ENCODE measurements at regions not wholly inside any gene's neighbourhood (a gene's known extent, or its start where the extent isn't known, plus 50 kb on each side); places are given as distances from the start of the nearest gene placed in this dataset.
A peak's percentile ranks its signal among the peaks of the same experiment; 100 is the strongest.

DNA sequence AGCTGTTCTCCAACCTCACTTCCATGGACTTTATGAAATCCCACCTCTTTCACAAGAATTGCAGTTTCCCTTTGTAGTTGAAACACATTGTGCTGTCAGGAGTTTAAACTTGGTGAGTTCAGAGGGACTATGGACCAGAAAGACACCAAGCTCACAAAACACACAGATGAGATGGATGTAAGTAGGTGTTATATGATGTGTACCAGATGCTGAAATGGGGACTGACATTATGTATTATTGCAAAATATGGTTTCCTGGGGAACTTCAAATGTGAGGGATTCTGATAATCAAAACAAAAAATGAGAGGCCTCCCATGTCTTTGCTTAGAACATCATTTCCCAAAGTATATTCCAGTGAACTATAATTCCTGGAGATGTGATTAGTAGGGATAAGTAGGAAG, 401.1 kb upstream of the ARID1B start:
- no peak for DNase-seq (ENCODE audit: low read depth)

DNA sequence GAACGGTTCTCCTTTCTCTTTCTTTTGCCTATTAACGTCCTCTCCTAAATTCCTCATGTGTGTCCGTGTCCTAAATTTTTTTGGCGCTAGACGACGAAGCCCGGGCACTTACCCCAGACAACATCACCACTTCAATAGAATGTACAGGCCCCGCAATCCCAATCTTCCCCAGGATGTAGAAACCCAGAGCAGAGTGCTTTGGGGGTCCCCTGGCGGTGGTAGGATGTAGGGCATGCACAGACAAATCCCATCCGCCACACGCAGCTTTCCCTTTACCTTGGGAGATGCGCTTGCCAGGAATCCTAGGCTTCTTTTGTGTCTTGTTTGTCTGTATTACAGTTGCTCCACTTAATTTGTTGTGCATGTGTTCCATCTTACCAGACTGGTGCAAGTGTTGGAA, 417.3 kb upstream of the ARID1B start:
- DNase-seq (ENCODE audit: low read depth) = no peak

DNA sequence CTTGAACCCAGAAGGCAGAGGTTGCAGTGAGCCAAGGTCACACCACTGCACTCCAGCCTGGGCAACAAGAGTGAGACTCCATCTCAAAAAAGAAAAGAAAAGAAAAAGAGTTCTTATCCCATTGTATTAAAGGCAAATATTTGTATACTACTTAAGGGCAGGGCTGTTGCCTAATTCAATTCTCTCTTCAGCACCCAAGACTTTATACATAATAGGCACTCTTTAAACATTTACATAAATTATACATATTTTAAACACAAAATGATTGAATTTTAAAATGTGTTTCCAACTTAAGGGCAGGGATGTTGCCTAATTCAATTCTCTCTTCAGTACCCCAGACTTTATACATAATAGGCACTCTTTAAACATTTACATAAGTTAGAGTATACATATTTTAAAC, 424.3 kb upstream of the ARID1B start:
- no peak for DNase-seq (ENCODE audit: low read depth)

DNA sequence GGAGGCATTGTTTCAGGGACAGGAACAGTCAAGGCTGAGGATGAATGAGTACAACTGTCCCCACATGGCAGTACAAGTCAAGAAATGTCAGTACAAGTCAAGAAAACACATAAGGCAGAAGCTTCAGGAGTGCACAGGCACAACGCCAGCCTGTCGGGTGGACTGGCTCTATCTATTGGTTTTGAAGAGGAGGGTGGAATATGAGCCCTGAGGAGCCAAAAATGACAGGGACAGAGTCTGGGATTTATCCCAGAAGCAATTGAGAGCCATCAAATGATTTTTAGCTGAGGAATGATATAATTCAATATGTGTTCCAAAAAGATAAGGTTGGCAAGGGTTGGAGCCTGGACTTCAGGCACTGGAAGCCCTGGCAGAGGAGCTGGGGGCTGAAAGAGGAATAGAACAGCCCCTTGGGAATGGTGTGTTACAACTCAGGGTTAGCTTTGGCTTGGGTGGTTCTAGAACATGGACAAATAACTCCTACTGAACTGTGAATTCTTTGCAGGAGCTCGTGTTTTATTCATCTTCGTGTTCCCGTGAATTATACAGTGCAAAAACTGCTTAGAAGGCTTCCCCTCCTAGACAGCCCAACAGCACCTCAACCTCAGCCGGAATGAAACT, 425.7 kb upstream of the ARID1B start:
- no peak for DNase-seq (ENCODE audit: low read depth)

DNA sequence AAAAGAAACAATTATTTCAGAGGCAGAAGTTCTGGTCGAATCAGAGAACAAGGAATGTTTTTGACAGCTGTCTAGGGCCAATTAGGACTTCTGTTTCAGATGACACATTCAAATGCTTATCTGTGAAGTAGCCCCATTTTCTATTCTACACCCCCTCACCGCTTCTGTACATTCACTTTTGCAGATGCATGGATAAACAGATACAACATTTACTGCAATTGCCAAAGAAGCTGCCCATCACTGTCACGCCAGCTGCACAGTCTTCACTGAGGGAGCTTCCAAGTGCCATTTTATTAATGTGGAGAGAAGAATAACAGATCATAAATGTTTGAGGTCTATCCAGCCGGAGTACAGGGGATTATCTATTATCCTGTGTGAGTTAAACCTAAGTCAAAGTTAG, 426.8 kb upstream of the ARID1B start:
- DNase-seq (ENCODE audit: low read depth) = no peak

DNA sequence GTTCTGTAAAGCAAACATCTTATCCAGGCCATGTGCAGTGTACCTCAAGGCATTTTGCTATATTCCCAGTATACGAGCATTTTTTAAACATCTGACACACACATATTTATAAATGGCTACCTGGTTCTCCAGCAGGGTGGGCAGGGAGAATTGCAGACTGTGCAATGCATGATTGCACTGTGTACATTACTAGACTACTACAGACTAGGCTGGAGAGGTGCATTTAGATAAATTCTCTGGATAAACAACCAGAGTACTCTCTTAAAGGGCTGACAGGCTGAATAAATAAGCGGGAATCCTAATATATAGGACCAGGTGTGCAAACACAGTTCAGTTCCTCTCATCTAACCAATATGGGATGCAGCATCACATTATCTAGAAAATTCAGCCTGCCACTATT, 428.3 kb upstream of the ARID1B start:
- no peak for DNase-seq (ENCODE audit: low read depth)

DNA sequence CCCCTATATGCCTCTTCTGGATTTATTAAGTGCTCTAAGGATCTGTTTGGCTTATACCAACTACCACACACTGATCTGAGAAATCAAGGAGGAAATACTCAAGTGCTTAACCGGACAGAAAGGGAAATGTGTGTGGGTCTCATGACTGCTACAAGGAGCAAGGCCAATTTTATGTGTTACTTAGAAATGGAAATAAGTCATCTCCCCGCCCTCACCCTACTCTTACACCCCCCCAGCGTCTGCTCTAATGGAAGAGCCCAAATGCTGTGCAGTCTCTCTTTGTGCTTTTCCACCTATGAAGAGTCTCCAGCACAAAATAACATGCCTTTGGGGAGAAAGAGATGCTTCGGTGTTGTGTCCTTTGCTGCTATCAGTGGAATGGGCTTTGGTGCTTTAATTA, 428.8 kb upstream of the ARID1B start:
- no peak for DNase-seq (ENCODE audit: low read depth)

DNA sequence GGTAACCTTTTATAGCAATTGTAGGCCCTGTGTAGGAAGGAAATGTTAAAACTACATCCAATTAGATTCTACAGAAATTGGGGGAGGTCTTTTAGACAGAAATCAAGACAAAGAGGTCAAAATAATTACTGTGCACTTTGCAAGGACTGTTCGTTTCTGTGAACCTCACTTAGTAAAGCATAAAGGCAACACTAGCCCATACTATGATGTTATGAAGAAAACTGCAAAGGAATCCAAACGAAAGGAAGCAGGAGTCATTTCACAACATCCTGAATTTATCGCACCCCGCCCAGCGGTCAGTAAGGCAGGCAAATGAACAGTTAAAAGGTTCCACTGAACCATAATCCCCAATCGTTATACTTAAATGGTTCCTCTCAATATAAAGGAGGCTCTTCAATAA, 429.5 kb upstream of the ARID1B start:
- no peak for DNase-seq (ENCODE audit: low read depth)

DNA sequence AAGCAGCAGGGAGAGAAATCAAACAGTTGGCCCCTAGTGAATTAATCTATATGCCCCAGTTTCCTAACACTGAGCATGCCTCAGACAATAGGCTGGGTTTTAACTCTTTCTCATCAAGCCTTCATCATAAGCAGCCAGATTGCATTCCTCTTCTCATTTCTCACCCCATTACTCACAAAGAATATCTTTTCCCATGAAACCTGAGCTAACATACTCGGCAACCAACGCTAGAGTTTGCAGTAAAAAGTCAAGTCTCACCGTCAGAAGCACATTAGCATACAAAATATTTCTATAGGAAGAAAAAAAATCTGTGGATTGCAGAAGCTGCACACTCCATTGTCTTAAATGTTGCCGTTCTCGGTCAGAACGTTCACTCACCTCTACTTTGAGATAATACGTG, 429.9 kb upstream of the ARID1B start:
- DNase-seq (ENCODE audit: low read depth) = peak; percentile 8

DNA sequence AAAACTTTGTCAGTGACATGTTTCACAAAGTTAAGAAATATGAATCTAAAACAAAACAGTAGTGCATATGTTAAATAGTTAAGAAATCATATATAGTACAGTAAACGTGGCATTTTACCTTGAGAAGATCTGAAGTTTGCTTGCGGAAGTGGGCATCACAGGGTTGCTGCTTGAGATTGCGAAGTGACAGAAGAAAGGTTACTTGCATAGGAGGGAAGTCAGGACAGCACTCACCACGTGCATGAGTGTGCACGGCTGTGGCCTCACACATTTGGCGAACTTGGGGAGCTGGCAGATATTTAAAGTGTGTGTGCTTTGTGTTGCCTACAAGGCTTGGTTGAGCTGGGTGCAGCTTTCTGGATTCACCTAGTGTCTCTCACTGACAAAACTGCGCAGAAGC, 431.5 kb upstream of the ARID1B start:
- DNase-seq (ENCODE audit: low read depth) = no peak

DNA sequence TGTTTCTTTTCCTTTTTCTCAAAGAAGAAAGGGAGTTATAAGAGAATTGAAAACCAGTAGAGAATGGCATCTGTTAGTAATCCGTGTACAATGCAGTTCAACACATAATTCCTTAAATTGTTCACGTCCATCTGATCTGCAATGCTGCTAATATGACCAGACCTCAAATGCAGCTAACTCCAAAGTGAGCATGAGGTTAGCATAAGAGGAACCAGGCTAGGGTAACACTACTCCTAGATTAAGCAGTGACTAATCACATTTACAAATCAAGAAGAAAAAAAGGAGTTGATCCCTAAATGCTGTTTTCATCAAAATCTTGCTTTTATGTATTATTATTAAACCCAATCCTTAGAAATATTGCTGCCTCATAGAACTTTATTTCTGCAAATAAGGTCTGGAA, 432.7 kb upstream of the ARID1B start:
- DNase-seq (ENCODE audit: low read depth) = no peak

DNA sequence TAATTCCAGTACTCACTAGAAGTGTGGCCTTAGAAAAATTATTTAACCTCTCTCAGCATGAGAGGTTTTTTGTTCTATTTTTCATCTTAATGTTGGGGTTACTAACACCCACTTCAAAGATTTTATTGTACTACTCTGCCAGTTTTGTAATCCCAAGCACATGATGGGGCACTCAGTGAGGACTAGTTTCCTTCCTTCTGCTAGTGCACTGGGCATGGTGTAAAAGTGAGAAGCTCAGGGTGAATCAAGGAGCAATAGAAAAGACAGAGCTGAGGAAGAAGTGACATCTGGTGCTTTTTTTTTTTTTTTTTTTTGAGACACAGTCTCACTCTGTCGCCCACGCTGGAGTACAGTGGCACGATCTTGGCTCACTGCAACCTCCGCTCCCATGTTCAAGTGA, 439.4 kb upstream of the ARID1B start:
- DNase-seq (ENCODE audit: low read depth) = no peak

DNA sequence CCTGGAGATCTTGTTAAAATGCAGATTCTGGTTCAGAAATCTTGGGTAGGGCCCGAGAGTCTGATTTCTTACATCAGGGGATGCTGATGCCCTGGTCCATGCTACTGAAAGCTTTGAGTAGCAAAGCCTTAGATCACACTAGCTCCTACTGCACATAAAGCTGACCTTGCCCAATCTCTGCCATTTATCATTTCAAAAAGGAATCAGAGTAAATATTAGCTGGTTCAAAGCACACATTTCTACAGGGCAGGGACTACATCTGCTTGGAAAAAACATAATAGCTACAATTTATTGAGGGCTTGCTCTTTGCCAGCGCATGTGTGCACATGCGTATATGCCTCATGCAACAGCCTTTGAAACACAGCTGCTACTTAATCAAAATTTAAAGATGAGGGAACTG, 440.4 kb upstream of the ARID1B start:
- no peak for DNase-seq (ENCODE audit: low read depth)

DNA sequence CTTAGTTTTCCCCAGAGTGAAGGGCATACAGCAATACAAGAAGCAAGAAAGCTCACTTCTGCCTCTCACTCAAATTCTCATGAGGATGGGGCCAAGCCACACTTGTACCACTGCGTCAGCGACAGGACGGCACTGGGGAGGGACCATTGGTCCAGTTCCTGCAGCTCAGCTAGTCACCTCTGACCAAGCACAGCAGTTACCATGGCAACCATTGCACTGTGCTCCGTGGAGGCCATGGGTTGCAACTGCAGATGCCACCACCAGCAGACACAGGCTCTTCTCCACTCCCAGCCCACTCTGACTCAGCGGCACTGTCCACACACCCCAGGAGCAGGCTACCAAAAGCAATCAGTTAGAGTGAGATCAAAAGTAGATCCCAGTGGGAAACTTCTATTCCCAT, 441.1 kb upstream of the ARID1B start:
- no peak for DNase-seq (ENCODE audit: low read depth)

DNA sequence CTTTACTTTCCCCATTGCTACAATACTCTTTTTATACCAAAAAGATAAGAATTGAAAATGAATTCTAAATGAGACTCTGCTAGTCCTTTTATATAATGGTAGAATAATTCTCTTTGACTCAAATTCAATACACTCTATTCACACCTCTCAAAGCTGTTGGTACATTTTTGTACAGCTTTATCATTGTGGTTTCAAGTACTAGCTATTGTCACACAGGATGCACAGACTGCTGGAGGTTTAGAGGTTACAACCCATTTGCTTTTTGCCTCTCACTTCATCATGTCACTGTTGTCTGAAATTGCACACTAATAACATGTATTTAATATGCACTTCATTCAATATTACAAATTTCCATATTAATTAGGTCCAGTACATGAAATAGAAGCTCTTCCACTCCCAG, 442.2 kb upstream of the ARID1B start:
- no peak for DNase-seq (ENCODE audit: low read depth)

DNA sequence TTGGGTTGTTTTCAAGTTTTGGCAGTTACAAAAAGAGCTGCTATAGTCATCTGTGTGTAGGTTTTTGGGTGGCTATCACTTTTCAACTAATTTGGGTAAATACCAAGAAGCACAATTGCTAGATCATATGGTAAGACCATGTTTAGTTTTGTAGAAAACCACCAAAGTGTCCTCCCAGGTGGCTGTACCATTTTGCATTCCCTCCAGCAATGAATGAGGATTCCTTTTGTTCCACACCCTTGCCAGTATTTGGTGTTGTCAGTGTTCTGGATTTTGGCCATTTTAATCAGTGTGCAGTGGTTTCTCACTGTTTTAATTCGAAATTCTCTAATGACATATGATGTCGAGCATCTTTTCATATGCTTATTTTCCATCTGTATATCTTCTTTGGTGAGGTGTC, 457.5 kb upstream of the ARID1B start:
- no peak for DNase-seq (ENCODE audit: low read depth)

DNA sequence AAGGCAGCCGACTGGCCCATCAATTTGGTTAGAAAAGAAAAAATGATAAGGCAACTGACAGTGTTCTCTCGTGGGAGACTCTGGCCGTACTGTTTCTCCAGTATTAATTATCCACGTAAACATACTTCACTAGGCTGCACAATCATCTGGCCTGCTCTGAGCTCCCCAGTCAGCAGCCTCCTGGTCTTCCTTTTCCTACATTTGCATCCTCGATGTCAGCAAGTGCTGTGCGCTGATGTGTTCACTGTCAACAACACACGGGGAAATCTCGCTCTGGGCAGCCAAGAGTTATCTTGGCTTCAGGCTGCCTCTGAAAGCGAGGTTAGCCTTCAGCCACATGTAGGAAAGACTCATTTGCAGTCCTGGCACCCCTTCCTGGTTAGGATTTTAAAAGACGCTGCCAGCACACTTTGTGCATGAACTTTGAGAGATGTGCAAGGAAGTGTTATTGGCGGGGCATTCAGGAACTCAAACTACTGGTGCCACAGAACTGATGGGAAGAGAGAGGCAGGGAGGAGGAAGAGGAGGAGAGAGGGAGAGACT, 460.5 kb upstream of the ARID1B start:
- DNase-seq (ENCODE audit: low read depth) = no peak

DNA sequence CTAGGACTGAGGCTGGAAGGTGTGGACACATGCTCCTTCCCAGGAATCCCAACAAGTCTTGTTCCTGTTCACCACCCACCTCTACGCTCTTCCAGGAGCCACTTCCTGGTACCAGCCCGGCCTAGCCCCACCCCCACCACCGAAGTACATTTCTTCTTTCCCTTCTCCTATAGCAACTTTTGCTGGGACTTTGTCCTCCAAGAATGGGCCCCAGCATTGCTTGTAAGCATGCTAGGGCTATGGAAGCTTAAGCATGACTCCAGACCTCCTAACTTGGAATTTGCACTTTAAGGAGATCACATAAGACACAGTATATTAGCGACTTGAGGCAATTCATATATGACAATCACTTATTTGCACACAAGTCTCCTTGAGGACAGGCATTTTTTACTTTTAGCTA, 462.0 kb upstream of the ARID1B start:
- no peak for DNase-seq (ENCODE audit: low read depth)

DNA sequence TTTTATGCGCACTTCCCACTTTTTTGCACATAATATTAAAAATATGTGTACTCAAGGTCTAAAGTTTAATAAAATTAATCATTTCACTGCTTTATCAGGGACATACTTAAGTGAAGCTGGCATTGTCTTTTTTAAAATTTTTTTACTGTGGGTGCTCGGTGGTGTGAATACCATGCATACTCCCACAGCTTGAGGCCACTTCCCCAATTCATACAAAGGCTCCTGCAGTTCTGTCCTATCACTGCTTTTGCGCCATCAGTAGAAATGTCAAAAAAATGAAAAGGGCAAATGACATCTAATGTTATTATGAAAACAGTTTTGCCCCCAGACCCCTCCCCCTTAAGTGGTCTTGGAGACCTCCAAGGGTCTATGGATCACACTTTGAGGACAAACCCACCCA, 464.1 kb upstream of the ARID1B start:
- no peak for DNase-seq (ENCODE audit: low read depth)

DNA sequence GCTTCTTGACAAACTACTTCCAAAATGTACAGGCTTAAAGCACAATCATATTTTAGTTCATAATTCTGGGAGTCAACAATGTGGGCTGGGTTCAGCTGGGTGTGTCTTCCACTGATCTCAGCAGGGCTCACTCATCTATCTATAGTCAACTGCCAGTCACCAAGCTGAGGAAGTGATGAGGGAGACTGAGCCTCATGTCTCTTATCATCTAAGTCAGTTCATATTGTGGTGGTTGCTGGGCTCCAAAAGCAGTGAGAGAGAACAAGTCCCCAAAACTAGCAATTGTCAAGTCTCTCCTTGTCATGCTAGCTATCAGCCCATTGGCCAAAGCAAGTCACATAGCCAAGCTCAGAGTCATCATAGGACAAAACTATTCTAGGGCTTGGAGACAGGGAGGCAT, 465.9 kb upstream of the ARID1B start:
- no peak for DNase-seq (ENCODE audit: low read depth)

DNA sequence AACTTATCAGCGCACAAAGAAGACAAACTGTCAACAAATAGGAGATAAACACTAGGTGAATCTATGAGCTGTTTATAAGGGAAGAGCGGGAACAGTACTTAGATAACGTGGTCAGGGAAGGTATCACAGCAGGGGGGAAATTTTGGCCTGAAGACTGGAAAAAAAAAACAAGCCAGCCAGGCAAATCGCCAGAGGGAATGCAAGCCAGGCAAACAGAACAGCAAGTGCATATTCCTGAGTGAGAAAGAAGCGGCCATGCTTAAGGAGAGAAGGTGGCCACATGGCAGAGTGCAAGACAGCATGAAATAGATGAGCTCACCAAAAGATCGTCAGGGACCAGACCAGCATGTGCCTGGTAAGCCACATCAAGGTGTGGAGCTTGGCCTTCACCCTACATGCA, 466.5 kb upstream of the ARID1B start:
- DNase-seq (ENCODE audit: low read depth) = no peak

DNA sequence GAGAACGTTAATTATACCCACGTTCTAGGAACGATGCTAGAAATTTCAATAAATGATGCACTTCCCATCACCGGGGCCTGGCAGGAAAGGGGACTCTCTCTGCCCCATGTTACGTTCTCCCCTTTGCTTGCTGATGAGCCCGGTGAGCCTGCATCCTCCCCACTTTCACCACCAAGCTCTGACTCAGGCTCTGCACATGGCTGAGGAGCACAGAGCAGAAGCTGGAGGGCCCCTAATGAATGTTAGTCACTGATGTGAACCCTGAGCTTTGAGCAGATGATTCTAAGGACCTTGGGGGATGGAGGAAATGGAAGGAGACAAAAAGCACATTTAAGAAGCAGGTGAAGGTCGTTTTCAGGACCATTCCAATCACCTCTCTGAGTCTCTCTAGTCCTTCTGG, 468.2 kb upstream of the ARID1B start:
- DNase-seq (ENCODE audit: low read depth) = no peak

DNA sequence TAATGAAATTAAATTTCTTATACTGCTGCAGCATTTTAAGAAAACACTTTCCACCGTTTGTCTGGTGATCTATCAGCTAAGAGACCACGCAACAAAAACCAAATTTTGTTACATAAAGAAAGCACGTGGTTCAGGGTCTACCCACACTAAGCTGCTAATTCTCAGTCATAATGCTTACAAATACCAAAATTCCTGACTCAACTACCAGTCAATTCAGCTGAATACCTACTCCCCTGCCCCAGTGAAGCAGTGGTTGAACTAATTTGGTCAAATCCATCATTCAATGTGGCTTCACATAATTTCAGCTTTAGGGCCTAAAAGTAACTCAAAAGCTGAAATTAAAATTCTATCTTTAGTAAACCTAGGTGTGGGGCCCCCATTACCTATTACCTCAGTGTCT, 468.6 kb upstream of the ARID1B start:
- no peak for DNase-seq (ENCODE audit: low read depth)

DNA sequence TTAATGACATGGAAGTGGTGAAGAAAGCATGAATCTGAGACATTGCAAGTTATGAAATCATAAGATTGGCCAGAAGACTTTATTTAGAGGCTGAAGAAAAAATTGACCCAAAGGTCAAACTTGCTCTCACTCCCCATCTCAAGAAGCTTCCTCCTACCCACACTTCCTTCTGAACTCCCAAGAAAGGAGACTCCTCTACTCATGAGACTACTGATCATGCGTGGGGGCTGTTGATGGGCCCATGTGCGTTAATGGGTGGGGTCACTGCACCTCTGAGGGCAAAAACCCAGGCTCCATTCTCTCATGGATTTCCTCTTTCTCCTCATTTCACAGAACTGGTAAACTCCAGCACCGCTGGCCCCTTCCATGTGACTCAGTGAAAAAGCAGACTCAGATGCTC, 470.6 kb upstream of the ARID1B start:
- no peak for DNase-seq (ENCODE audit: low read depth)

DNA sequence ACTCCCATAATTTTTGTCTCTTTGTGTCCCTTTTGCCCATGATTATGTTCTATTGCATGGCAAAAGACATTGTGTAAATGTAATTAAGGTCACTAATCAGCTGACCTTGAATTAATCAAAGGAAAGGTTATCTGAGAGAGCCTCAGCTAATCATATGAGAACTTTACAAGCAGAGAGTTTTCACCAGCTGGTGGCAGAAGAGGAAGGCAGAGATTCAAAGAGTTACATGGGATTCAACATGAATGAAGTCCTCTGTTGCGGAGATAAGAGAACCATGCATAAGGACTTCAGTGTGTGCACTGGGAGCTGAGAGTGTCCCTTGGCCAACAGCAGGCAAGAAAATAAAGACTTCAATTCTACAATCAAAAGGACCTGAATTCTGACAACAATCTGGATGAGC, 494.1 kb upstream of the ARID1B start:
- no peak for DNase-seq (ENCODE audit: low read depth)

Measured in HS-27A (cell line).